Small intestine (tissue), 7 donors: ENCODE measurements at regions not wholly inside any gene's neighbourhood (a gene's known extent, or its start where the extent isn't known, plus 50 kb on each side); places are given as distances from the start of the nearest gene placed in this dataset.

Experiments
- DNase-seq, 2 donors: peaks; one replicate each; pipeline versions ENCODE4 v3.0.0 to v3.0.0-alpha.2; 2013
- FAIRE-seq: peaks from 2 replicates; lab custom pipeline; 2012; peaks lifted over from hg19 to GRCh38; lab: Jason Lieb, UNC
- H3K27ac ChIP-seq, 3 donors: one replicate each; pipeline ENCODE4 v1.5.1; 2013; ENCODE audit warnings: low read length in 2 of 3, mild to moderate bottlenecking in 2 of 3, control low read depth in 1 of 3, inconsistent platforms in 1 of 3, low read depth in 1 of 3, moderate library complexity in 1 of 3
- H3K27me3 ChIP-seq, 3 donors: one replicate each; pipeline ENCODE4 v1.6.1; 2013; ENCODE audit warnings: low read length in 3 of 3, inconsistent platforms in 1 of 3; ENCODE audit not compliant: control insufficient read depth in 3 of 3, insufficient read depth in 3 of 3
- H3K36me3 ChIP-seq, 3 donors: one replicate each; pipeline ENCODE4 v1.6.1; 2013; ENCODE audit warnings: low read length in 3 of 3, inconsistent platforms in 1 of 3, low read depth in 1 of 3, mild to moderate bottlenecking in 1 of 3, moderate library complexity in 1 of 3; ENCODE audit not compliant: control insufficient read depth in 3 of 3, insufficient read depth in 2 of 3
- H3K4me1 ChIP-seq, 3 donors: one replicate each; pipeline ENCODE4 v1.6.1; 2013; ENCODE audit warnings: low read length in 2 of 3, inconsistent platforms in 1 of 3, low read depth in 1 of 3, mild to moderate bottlenecking in 1 of 3, moderate library complexity in 1 of 3; ENCODE audit not compliant: control insufficient read depth in 3 of 3, insufficient read depth in 2 of 3
- H3K4me3 ChIP-seq, 3 donors: one replicate each; pipeline ENCODE4 v1.5.1; 2013; ENCODE audit warnings: low read length in 3 of 3, control low read depth in 1 of 3, inconsistent platforms in 1 of 3, low read depth in 1 of 3, mild to moderate bottlenecking in 1 of 3, moderate library complexity in 1 of 3
- H3K9me3 ChIP-seq, 2 donors: one replicate each; pipeline ENCODE4 v1.6.1; 2013; ENCODE audit warnings: low read depth in 1 of 2, low read length in 1 of 2; ENCODE audit not compliant: control insufficient read depth in 2 of 2, insufficient read depth in 1 of 2
- WGBS, 3 donors: extraction: QIAGEN DNeasy Blood & Tissue Kit; methylation state at CpG; one replicate each; pipeline ENCODE4 v1.1.7; 2013; 5-methylcytosine and 5-hydroxymethylcytosine counted together
- donor health status: healthy with polysubstance abuse.
- donor health status: control.
- donor health status: control.
- donor health status: Bipolar disorder and iron deficiency.
- donor health status: healthy.

- no peaks in the 10 kb centered on the region for H3K27me3 ChIP-seq
- H3K4me1 ChIP-seq, result no peaks in the 10 kb centered on the region
- no peaks in the 10 kb centered on the region for H3K36me3 ChIP-seq
- H3K27ac ChIP-seq, result no peak overlapping the region
- 88 to 96% (median 88%) methylated on average over 1 of the region's 1 CpG for WGBS, 3 donors
- no peaks in the 10 kb centered on the region for H3K9me3 ChIP-seq
- no peak for FAIRE-seq
- no peak for DNase-seq
- no peak overlapping the region for H3K4me3 ChIP-seq
Measured at GRCh38 chr3:159163656-159164055, 361.8 kb downstream of the MFSD1 start.

GRCh38 chr3:159165961-159166360, 364.1 kb downstream of the MFSD1 start:
- whole genome bisulfite sequencing, 3 donors, result 49 to 51% (median 51%) methylated on average over 3 of the region's 3 CpGs
- DNase-seq, result no peak
- Histone ChIP-seq H3K27me3 (no peaks in the 10 kb centered on the region), H3K4me1 (no peaks in the 10 kb centered on the region), H3K27ac (no peak overlapping the region), H3K4me3 (no peak overlapping the region), H3K9me3 (no peaks in the 10 kb centered on the region), H3K36me3 (no peaks in the 10 kb centered on the region)
- FAIRE-seq, result no peak

DNA sequence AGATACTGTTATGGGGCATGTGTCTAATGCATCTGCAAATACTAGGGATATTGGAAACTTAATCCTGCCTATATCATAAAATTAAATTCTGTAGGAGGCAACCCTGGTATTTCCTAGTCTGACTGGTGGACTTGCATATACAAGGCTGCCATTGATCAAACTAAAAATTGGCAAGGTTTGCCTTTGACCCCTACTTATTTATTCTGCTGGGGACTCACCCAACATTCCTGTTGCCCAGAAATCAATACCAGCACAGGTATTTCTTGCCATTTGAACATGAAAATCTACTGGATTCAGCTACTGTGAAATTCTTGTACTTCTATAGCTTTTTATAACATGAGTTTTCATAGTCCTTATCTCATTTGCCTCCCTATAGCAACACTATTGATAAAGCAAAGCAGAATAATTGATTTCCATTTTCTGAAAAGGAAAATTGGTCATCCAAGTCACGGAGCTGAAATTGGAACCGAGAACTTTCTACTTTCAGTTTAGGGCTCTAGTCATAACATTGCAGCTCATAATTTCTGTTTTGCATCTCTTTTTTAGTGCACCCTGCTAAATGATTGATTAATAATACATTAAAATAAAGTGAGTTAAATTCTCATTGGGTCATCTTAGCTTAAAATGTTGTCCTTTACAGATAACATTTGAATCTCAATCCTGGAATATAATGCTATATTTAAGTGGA, 365.2 kb downstream of the MFSD1 start:
- Histone ChIP-seq H3K27me3 (no peaks in the 10 kb centered on the region), H3K27ac (no peak overlapping the region), H3K36me3 (no peaks in the 10 kb centered on the region), H3K4me1 (no peaks in the 10 kb centered on the region), H3K4me3 (no peak overlapping the region), H3K9me3 (no peaks in the 10 kb centered on the region)
- DNase-seq (no peak), FAIRE-seq (no peak)
- WGBS, 3 donors, result 39 to 57% (median 51%) methylated on average over 2 of the region's 2 CpGs

GRCh38 chr3:159168788-159169187, 366.9 kb downstream of the MFSD1 start:
- no peaks in the 10 kb centered on the region for H3K27me3 ChIP-seq
- no peak overlapping the region for H3K4me3 ChIP-seq
- H3K27ac ChIP-seq, result no peak overlapping the region
- WGBS, 3 donors, result 90 to 91% (median 90%) methylated on average over 1 of the region's 1 CpG
- FAIRE-seq (no peak), DNase-seq (no peak)
- no peaks in the 10 kb centered on the region for H3K4me1 ChIP-seq
- H3K9me3 ChIP-seq, result no peaks in the 10 kb centered on the region
- H3K36me3 ChIP-seq, result no peaks in the 10 kb centered on the region

GRCh38 chr3:159169828-159170227, 368.0 kb downstream of the MFSD1 start:
- H3K36me3 ChIP-seq, result no peaks in the 10 kb centered on the region
- no peaks in the 10 kb centered on the region for H3K4me1 ChIP-seq
- no peak for FAIRE-seq
- no peaks in the 10 kb centered on the region for H3K9me3 ChIP-seq
- H3K27me3 ChIP-seq, result no peaks in the 10 kb centered on the region
- H3K27ac ChIP-seq, result peak overlapping the region in 1 of 3 donors; percentile 33
- peak in 1 of 2 donors; percentile 16 for DNase-seq
- no peak overlapping the region for H3K4me3 ChIP-seq

- Histone ChIP-seq H3K27ac (peak overlapping the region in 2 of 3 donors; percentile 36 to 86), H3K4me1 (no peaks in the 10 kb centered on the region), H3K9me3 (no peaks in the 10 kb centered on the region), H3K27me3 (no peaks in the 10 kb centered on the region), H3K4me3 (no peak overlapping the region), H3K36me3 (no peaks in the 10 kb centered on the region)
- DNase-seq, result peak in 1 of 2 donors; percentile 9
- WGBS, 3 donors, result 65 to 77% (median 71%) methylated on average over 4 of the region's 4 CpGs
- no peak for FAIRE-seq
Measured at GRCh38 chr3:159170436-159171003, 368.7 kb downstream of the MFSD1 start.

- H3K27ac ChIP-seq, result peak overlapping the region in 1 of 3 donors; percentile 34
- 37 to 76% (median 43%) methylated on average over 3 of the region's 3 CpGs for WGBS, 3 donors
- H3K4me3 ChIP-seq, result no peak overlapping the region
- FAIRE-seq (no peak), DNase-seq (no peak)
- H3K9me3 ChIP-seq, result no peaks in the 10 kb centered on the region
- no peaks in the 10 kb centered on the region for H3K4me1 ChIP-seq
- H3K27me3 ChIP-seq, result no peaks in the 10 kb centered on the region
- no peaks in the 10 kb centered on the region for H3K36me3 ChIP-seq
Measured at GRCh38 chr3:159171333-159171732, 369.5 kb downstream of the MFSD1 start.

DNA sequence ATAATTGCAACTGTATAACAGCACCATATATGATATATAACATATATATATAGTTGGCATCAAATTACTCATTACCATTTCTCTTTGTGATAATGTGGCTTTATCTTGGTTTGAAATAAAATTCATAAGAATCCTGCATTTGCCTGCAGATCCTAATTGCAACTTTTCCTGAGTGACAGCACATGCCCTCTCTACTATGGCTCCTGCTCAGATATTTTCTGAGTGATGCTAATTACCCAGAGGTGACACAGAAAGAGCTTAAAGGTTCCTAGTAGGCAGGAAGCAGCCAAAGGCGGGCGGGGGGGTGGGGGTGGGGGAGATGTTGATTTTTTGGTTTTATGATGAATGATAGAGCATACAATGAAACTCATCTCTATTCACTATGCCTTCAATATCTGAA, 370.6 kb downstream of the MFSD1 start:
- WGBS, 3 donors, result 73 to 78% (median 78%) methylated on average over 2 of the region's 2 CpGs

More for the DNA sequence above, 370.6 kb downstream of the MFSD1 start:
- H3K36me3 ChIP-seq, result no peaks in the 10 kb centered on the region
- no peaks in the 10 kb centered on the region for H3K9me3 ChIP-seq
- DNase-seq, result no peak
- H3K4me3 ChIP-seq, result no peak overlapping the region
- FAIRE-seq, result no peak
- no peak overlapping the region for H3K27ac ChIP-seq
- H3K4me1 ChIP-seq, result no peaks in the 10 kb centered on the region
- H3K27me3 ChIP-seq, result no peaks in the 10 kb centered on the region
